Jurkat, Clone E6-1 (cell line): ENCODE measurements at regions not wholly inside any gene's neighbourhood (a gene's known extent, or its start where the extent isn't known, plus 50 kb on each side); places are given as distances from the start of the nearest gene placed in this dataset.

ENCODE experiments used
- DNase-seq: peaks from one replicate; pipeline ENCODE4 v3.0.0-alpha.2; 2011; ENCODE audit warnings: low read depth, low spot score
- H3K4me3 ChIP-seq: 2 replicates; pipeline ENCODE4 v1.5.1; 2011; ENCODE audit warnings: mild to moderate bottlenecking, low read length, control low read depth, moderate library complexity

GRCh38 chr14:61119006-61119405, 138.0 kb downstream of the SLC38A6 start:
- no peak for DNase-seq

GRCh38 chr14:61116369-61116768, 135.3 kb downstream of the SLC38A6 start:
- no peak for DNase-seq
- H3K4me3 ChIP-seq = no peak overlapping the region

More at GRCh38 chr14:61119006-61119405, 138.0 kb downstream of the SLC38A6 start:
- no peak overlapping the region for H3K4me3 ChIP-seq

- no peak overlapping the region for H3K4me3 ChIP-seq
- no peak for DNase-seq
Observed at GRCh38 chr14:61113561-61114225, 132.6 kb downstream of the SLC38A6 start.

GRCh38 chr14:61112506-61112905, 131.5 kb downstream of the SLC38A6 start:
- DNase-seq = no peak
- H3K4me3 ChIP-seq = no peak overlapping the region

- no peak overlapping the region for H3K4me3 ChIP-seq
- DNase-seq = no peak
Observed at GRCh38 chr14:61111731-61112130, 130.7 kb downstream of the SLC38A6 start.

GRCh38 chr14:61111209-61111665, 130.2 kb downstream of the SLC38A6 start:
- no peak for DNase-seq

GRCh38 chr14:61110316-61111082, 129.5 kb downstream of the SLC38A6 start:
- no peak overlapping the region for H3K4me3 ChIP-seq
- no peak for DNase-seq

More at GRCh38 chr14:61111209-61111665, 130.2 kb downstream of the SLC38A6 start:
- no peak overlapping the region for H3K4me3 ChIP-seq

- H3K4me3 ChIP-seq = no peak overlapping the region
- DNase-seq = no peak
Observed at GRCh38 chr14:61109288-61109687, 128.2 kb downstream of the SLC38A6 start.

GRCh38 chr14:61108496-61109141, 127.6 kb downstream of the SLC38A6 start:
- H3K4me3 ChIP-seq = no peak overlapping the region
- DNase-seq = no peak

GRCh38 chr14:61107869-61108493, 126.9 kb downstream of the SLC38A6 start:
- DNase-seq = no peak
- H3K4me3 ChIP-seq = no peak overlapping the region

- no peak overlapping the region for H3K4me3 ChIP-seq
- DNase-seq = no peak
Observed at GRCh38 chr14:61106959-61107641, 126.1 kb downstream of the SLC38A6 start.

- no peak overlapping the region for H3K4me3 ChIP-seq
- DNase-seq = no peak
Observed at GRCh38 chr14:61106271-61106958, 125.4 kb downstream of the SLC38A6 start.

- DNase-seq = no peak
- no peak overlapping the region for H3K4me3 ChIP-seq
Observed at GRCh38 chr14:61104358-61104757, 123.3 kb downstream of the SLC38A6 start.

GRCh38 chr14:61103541-61104339, 122.7 kb downstream of the SLC38A6 start:
- no peak for DNase-seq
- H3K4me3 ChIP-seq = no peak overlapping the region

GRCh38 chr14:61102549-61103466, 121.8 kb downstream of the SLC38A6 start:
- DNase-seq = no peak
- no peak overlapping the region for H3K4me3 ChIP-seq
